IMR-90 (cell line): ENCODE measurements at regions not wholly inside any gene's neighbourhood (a gene's known extent, or its start where the extent isn't known, plus 50 kb on each side); places are given as distances from the start of the nearest gene placed in this dataset.

ENCODE experiments used
- ATAC-seq: fragments of 200-7000 bp; cut with Tn5 transposase; 2 replicates; pipeline ENCODE4 v1.9.1; 2020; ENCODE audit warnings: low read depth, mild to moderate bottlenecking, moderate library complexity
- BruUV-seq: library from RNA; stranded (reverse); fragments of 400-500 nt; replicated peaks from 2 replicates; lab custom pipeline; 2021; lab: Mats Ljungman, UMichigan
- CTCF ChIA-PET: fragments of 300-600 bp; formaldehyde crosslinking; extraction: SDS; loops from one replicate; lab custom pipeline; 2021; ENCODE audit warnings: antibody characterized with exemption; lab: Yijun Ruan, JAX
- POLR2A ChIA-PET: fragments of 300-600 bp; sonication (Branson Sonifier 250); formaldehyde crosslinking; loops from one replicate; lab custom pipeline; 2022; ENCODE audit warnings: antibody characterized with exemption; ENCODE audit not compliant: unreplicated experiment; lab: Charles Lee
- DNase-seq: peaks from one replicate; pipeline ENCODE4 v3.0.0; 2013
- H2AFZ ChIP-seq: replicated peaks from 2 replicates; pipeline ENCODE3; 2013; ENCODE audit warnings: low read length, mild to moderate bottlenecking; ENCODE audit not compliant: poor library complexity
- H2AK5ac ChIP-seq: 2 replicates; pipeline ENCODE4 v1.6.1; 2013; ENCODE audit warnings: low read depth, low read length, inconsistent platforms
- H2AK9ac ChIP-seq: replicated peaks from 2 replicates; pipeline ENCODE3; 2013; ENCODE audit warnings: mild to moderate bottlenecking, low read depth, low read length, moderate library complexity; ENCODE audit not compliant: poor library complexity
- H2BK120ac ChIP-seq: 2 replicates; pipeline ENCODE4 v1.6.1; 2013; ENCODE audit warnings: low read depth, low read length, inconsistent platforms
- H2BK15ac ChIP-seq: 3 replicates; pipeline ENCODE4 v1.6.1; 2013; ENCODE audit warnings: low read depth, low read length, inconsistent platforms
- H2BK20ac ChIP-seq: 2 replicates; pipeline ENCODE4 v1.6.1; 2013; ENCODE audit warnings: low read depth, mild to moderate bottlenecking, inconsistent platforms, low read length, moderate library complexity
- H2BK5ac ChIP-seq: 2 replicates; pipeline ENCODE4 v1.6.1; 2013; ENCODE audit warnings: mild to moderate bottlenecking, low read depth, low read length, inconsistent platforms; ENCODE audit not compliant: poor library complexity, severe bottlenecking
- H3K14ac ChIP-seq: replicated peaks from 2 replicates; pipeline ENCODE4 v1.6.1; 2013; ENCODE audit warnings: low read depth, low read length, inconsistent platforms
- H3K18ac ChIP-seq: 2 replicates; pipeline ENCODE4 v1.6.1; 2013; ENCODE audit warnings: low read depth, low read length, control low read depth
- H3K23ac ChIP-seq: 2 replicates; pipeline ENCODE4 v1.6.1; 2013; ENCODE audit warnings: low read depth, low read length, inconsistent platforms
- H3K27ac ChIP-seq: 2 replicates; pipeline ENCODE4 v1.5.1; 2013; ENCODE audit warnings: mild to moderate bottlenecking, control low read depth, low read length; ENCODE audit not compliant: insufficient read depth
- H3K27me3 ChIP-seq: 2 replicates; pipeline ENCODE4 v1.6.1; 2013; ENCODE audit warnings: low read length; ENCODE audit not compliant: control insufficient read depth, insufficient read depth
- H3K36me3 ChIP-seq: 2 replicates; pipeline ENCODE4 v1.6.1; 2013; ENCODE audit warnings: low read length, mixed read lengths; ENCODE audit not compliant: control insufficient read depth, insufficient read depth
- H3K4ac ChIP-seq: 2 replicates; pipeline ENCODE4 v1.6.1; 2013; ENCODE audit warnings: low read depth, low read length, inconsistent platforms
- H3K4me1 ChIP-seq: 2 replicates; pipeline ENCODE4 v1.6.1; 2013; ENCODE audit warnings: low read length, mixed read lengths; ENCODE audit not compliant: control insufficient read depth, insufficient read depth
- H3K4me2 ChIP-seq: 2 replicates; pipeline ENCODE4 v1.6.1; 2013; ENCODE audit warnings: low read depth, mild to moderate bottlenecking, control low read depth, low read length, moderate library complexity
- H3K4me3 ChIP-seq: 2 replicates; pipeline ENCODE4 v1.5.1; 2013; ENCODE audit warnings: low read depth, mild to moderate bottlenecking, control low read depth, low read length, moderate library complexity; ENCODE audit not compliant: insufficient read depth
- H3K56ac ChIP-seq: 2 replicates; pipeline ENCODE4 v1.6.1; 2013; ENCODE audit warnings: low read length, inconsistent platforms; ENCODE audit not compliant: insufficient read depth; ENCODE audit errors: extremely low read depth
- H3K79me1 ChIP-seq, 2 experiments: 2 replicates each; pipeline ENCODE4 v1.6.1; 2013; ENCODE audit warnings: low read length in 2 of 2, inconsistent platforms in 1 of 2, low read depth in 1 of 2
- H3K9ac ChIP-seq: 2 replicates; pipeline ENCODE4 v1.6.1; 2013; ENCODE audit warnings: low read depth, low read length, control low read depth
- H3K9me1 ChIP-seq: 2 replicates; pipeline ENCODE4 v1.6.1; 2013; ENCODE audit warnings: low read length, inconsistent platforms; ENCODE audit not compliant: insufficient read depth
- H3K9me3 ChIP-seq: 2 replicates; pipeline ENCODE4 v1.6.1; 2013; ENCODE audit warnings: low read length; ENCODE audit not compliant: control insufficient read depth, insufficient read depth
- H4K20me1 ChIP-seq: 2 replicates; pipeline ENCODE4 v1.6.1; 2013; ENCODE audit warnings: low read length, inconsistent platforms; ENCODE audit not compliant: insufficient read depth
- H4K5ac ChIP-seq: 2 replicates; pipeline ENCODE4 v1.6.1; 2013; ENCODE audit warnings: mild to moderate bottlenecking, low read depth, low read length, control low read depth
- H4K8ac ChIP-seq, 2 experiments: 2 replicates each; pipeline ENCODE4 v1.6.1; 2013; ENCODE audit warnings: low read depth in 2 of 2, low read length in 2 of 2, control low read depth in 1 of 2, inconsistent platforms in 1 of 2
- H4K91ac ChIP-seq: 2 replicates; pipeline ENCODE4 v1.6.1; 2013; ENCODE audit warnings: low read depth, low read length, inconsistent platforms; ENCODE audit not compliant: insufficient read depth
- BHLHE40 ChIP-seq: fragments of 150-350 bp; IDR thresholded peaks from 2 replicates; pipeline ENCODE4 v1.6.1; 2016; ENCODE audit warnings: mild to moderate bottlenecking, low read depth, low read length
- POLR2A ChIP-seq: IDR thresholded peaks from 2 replicates; pipeline ENCODE4 v1.6.1; 2012; ENCODE audit warnings: mild to moderate bottlenecking, low read depth, low read length
- RFX5 ChIP-seq: IDR thresholded peaks from 2 replicates; pipeline ENCODE4 v1.8.0; 2012; ENCODE audit warnings: low read depth, mild to moderate bottlenecking, low read length, moderate library complexity
- WGBS, 2 experiments: methylation state at CpG; one replicate each; pipeline versions ENCODE4 v1.1.5 to v1.1.7; 2013; ENCODE audit warnings: missing lambda C conversion rate in 2 of 2; ENCODE audit not compliant: insufficient read length in 1 of 2; ENCODE audit errors: extremely low coverage in 2 of 2; 5-methylcytosine and 5-hydroxymethylcytosine counted together
- dilution Hi-C: fragments of 300-500 bp; cut with HindIII; formaldehyde crosslinking; loops from one replicate; pipeline ENCODE4 v1.14.3; 2018; ENCODE audit warnings: low sequenced_read_pairs; ENCODE audit not compliant: unreplicated experiment
- in situ Hi-C: fragments of 300-500 bp; cut with MboI; formaldehyde crosslinking; loops from 3 replicates; pipeline ENCODE4 v1.14.3; 2019; ENCODE audit warnings: low sequenced_read_pairs, inconsistent platforms, mixed read lengths
- intact Hi-C: fragments of 100-400 bp; cut with micrococcal nuclease; formaldehyde crosslinking; loops from 2 replicates; pipeline ENCODE4 v1.10.0; 2022

- Histone ChIP-seq H3K79me1 (no peaks in the 10 kb centered on the region), H3K9me3 (no peaks in the 10 kb centered on the region), H3K56ac (no peak overlapping the region), H3K23ac (no peak overlapping the region), H2AK9ac (no peak overlapping the region), H2AFZ (no peak overlapping the region), H3K4me2 (no peak overlapping the region), H3K9me1 (peaks cover 4% of the 10 kb centered on the region; the same call in 1 of the 2 replicates), H3K4ac (no peak overlapping the region), H4K8ac (no peak overlapping the region), H4K5ac (no peak overlapping the region), H3K9ac (no peak overlapping the region), H2BK20ac (no peak overlapping the region), H2AK5ac (no peak overlapping the region), H3K27ac (no peak overlapping the region), H4K91ac (no peak overlapping the region), H2BK120ac (no peak overlapping the region), H3K4me1 (peaks cover 6% of the 10 kb centered on the region), H3K14ac (no peak overlapping the region), H2BK5ac (no peak overlapping the region), H3K4me3 (no peak overlapping the region), H2BK15ac (no peak overlapping the region), H3K18ac (no peak overlapping the region), H3K36me3 (no peaks in the 10 kb centered on the region), H4K20me1 (no peaks in the 10 kb centered on the region), H3K27me3 (no peaks in the 10 kb centered on the region)
- CTCF ChIA-PET, result no interaction called here
- 100% methylated on average over 1 of the region's 2 CpGs; no CpG with 5 or more reads in 1 of the 2 experiments for WGBS, 2 experiments
- TF ChIP-seq BHLHE40 (no peak), RFX5 (no peak), POLR2A (no peak)
- intact Hi-C loops (no loop called here), in situ Hi-C loops (no loop called here), dilution Hi-C loops (no loop called here)
- DNase-seq (no peak), ATAC-seq (no peak)
- BruUV-seq, result no TSS peak
- POLR2A ChIA-PET, result no interaction called here
Measured at GRCh38 chr12:92557422-92557724, 145.4 kb upstream of the PLEKHG7 start.
